ENCODE measurements at regions not wholly inside any gene's neighbourhood (a gene's known extent, or its start where the extent isn't known, plus 50 kb on each side); places are given as distances from the start of the nearest gene placed in this dataset.

- ATAC-seq = no peak
- DNase-seq (ENCODE audit: low spot score) = no peak
Measured at GRCh38 chr1:91152331-91152730, 130.5 kb upstream of the ZNF644 start.

DNA sequence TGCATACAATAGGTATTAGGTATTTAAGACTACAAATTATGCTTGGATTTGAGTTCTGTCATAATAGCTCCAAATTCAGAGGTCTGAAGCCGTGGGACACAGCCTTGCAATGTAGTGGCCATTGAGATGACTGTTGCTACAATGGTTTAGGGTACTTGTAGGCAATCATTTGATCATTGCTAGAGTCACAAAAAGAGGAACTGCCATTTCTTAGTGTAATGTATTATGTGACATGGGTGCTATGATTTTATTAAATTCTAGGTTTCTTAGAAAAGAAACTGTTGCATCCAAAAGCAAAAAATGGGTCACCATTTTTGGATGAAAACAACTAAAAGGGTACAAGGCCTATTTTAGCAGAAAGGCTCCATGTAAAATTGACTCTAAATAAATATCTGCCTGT lies 129.9 kb upstream of the ZNF644 start:
- DNase-seq (ENCODE audit: low spot score) = no peak
- ATAC-seq = no peak

DNA sequence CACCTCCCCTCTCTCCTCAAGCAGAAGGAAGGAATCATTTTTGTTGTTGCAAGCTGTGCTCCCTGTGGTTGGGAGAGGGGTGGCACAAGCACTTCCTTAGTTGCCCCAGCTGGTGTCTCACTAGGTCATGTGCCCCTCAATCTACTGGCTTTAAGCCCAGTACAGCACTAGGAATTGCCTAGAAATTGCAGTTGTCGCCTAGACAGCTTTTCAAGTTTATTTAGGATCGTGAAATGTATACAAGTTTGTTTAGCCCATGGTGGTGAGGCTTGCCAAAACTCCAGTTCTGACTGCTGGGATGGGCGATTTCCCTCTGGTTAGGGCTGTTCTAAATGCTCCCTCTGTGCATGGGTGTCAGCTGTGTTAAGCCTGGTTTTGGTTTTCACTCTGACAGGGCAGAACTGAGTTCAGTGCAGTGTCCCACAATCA lies 126.8 kb upstream of the ZNF644 start:
- DNase-seq (ENCODE audit: low spot score) (no peak), ATAC-seq (peak; percentile 43)

DNA sequence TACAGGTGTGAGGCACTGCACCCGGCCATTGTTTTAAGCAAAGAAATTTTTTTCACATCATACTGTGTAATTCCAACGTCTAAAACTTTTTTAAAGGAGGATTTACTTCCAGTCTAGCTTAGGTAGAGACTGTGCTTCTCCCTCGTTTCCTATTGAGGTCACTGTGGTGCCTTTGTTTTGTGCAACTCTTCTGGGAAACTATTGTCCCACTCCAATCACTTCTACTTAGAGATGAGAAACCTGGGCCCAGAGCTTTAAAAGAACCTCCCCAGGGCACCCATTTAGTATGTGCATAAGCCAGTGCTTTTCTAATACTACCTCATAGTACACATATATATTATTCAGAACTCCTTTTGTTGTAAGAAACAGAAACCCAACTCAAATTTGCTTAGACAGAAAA lies 120.0 kb upstream of the ZNF644 start:
- ATAC-seq (no peak), DNase-seq (ENCODE audit: low spot score) (no peak)

DNA sequence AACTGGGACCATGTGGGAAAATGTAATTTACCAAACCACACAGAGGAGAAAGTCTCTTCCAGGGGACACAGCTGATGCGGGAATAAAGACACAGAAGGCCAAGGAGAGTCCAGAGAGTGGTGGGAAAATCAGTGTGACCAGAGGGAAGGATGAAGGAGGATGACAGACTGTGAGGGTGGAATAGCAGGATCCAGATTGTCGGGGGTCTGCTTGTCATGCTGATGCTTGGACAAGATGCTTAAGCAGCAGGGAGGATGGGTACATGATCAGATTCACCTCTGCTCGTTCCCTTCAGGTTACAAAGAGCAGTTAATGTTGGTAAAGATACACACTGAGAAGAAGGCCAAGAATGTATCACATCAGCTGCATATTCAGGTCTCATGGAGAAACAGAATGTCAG lies 117.1 kb upstream of the ZNF644 start:
- ATAC-seq = no peak
- DNase-seq (ENCODE audit: low spot score) = no peak

- DNase-seq (ENCODE audit: low spot score) = no peak
- ATAC-seq = no peak
Measured at GRCh38 chr1:91137173-91137852, 115.5 kb upstream of the ZNF644 start.

DNA sequence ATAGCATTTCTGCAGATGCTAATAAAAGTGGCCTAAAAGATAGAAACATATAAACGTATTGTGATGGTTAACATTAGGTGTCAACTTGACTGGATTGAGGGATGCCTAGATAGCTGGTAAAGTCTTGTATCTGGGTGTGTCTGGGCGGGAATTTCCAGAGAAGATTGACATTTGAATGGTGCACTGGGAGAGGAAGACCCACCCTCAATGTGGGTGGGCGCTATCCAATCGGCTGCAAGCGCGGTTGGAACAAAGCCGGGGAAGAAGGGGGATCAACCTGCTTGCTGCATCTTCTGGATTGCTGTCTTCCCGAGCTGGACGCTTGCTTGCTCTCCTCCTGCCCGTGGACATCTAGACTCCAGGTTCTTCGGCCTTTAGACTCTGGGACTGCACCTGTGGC lies 114.0 kb upstream of the ZNF644 start:
- DNase-seq (ENCODE audit: low spot score) = no peak

DNA sequence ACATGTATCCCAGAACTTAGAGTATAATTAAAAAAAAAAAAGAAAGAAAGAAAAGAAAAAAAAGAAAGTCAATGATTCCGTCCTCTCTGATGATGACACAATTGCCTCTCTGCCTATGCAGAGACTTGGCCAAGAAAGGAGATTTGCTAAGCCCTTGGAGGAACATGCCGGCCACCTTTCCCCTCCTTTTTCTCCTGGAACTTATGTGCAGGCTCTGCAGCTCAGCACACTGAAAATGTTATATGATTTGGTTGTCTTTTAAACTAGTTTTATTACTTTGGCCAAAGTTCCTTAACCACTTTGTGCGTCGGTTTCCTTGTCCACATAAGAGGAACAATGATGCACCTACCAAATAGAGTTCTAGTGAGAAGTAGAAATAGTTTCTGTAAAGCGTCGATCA lies 111.4 kb upstream of the ZNF644 start:
- ATAC-seq (no peak), DNase-seq (ENCODE audit: low spot score) (no peak)

More for the DNA sequence above, 114.0 kb upstream of the ZNF644 start:
- ATAC-seq = no peak

DNA sequence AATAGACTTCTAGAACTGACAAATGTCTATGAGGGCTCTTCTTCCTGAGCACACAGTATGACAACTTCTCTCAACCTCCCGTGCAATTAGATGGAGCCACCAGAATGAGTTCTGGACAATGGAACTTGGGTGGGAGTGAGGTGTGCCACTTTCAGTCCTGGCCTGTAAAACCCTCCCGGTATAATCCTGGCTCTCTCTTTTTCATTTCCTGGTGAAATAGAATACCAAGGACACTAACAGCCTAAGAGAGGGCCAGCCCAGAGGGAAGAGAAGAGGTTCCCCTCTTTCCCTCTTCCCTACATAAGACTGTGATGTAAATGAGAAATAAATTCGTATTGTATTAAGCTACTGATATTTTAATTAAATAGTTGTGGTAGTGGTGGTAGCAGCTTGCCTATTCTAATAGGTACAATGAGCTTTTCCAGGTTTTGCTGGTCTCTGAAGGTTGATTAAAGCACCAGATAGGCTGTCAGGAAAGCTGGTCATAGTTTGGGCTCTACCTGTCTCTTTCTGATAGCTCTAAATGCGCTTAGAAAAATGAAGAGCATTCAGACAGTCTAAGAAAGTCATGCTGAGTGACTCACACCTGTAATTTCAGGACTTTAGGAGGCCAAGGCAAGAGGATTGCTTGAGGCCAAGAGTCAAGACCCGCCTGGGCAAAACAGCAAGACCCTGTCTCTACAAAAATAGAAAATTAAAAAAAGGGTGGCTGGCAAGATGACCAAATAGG lies 108.6 kb upstream of the ZNF644 start:
- DNase-seq (ENCODE audit: low spot score) (no peak), ATAC-seq (peak; percentile 15)

DNA sequence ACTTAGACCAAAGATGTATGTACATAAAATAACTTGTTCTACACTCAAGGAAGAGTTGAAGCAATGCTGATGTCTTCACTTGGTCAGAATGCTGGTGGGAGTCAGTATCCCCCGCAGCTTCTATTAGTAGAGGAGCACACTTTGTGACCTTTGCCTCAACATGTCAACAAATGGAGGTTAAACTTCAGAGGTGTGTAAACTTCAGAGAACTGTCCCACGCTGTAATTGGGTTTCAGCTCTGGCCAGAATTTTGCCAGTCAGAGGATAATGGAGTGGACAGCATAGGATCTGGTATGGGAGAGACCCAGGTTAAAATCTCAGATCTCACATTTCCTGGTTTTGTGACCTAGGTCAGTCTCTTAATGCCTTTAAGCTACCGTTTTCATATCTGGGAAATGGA lies 107.6 kb upstream of the ZNF644 start:
- ATAC-seq = peak; percentile 95
- peak; percentile 57 for DNase-seq (ENCODE audit: low spot score)

GRCh38 chr1:91129017-91129416 lies 107.2 kb upstream of the ZNF644 start:
- no peak for DNase-seq (ENCODE audit: low spot score)
- peak; percentile 76 for ATAC-seq

DNA sequence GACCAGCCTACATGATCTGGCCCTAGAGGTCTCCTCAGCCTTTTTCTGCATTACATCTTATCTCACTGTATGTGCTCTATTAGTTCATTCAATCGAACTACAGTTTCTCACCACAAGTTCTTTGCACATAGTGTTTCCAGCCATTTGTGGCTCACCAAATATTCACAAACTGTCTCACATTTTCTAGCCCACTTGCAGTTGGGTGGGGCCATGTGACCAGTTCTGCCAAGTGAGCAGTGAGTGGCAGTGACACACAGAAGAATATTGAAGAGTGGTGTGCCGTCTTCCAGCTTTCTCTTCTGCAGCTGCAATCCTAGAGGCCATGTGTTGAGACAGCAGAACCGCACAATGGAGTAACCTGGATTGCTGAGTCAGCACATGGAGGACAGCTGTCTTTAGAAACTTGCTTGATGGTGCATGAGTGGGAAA lies 103.2 kb upstream of the ZNF644 start:
- no peak for DNase-seq (ENCODE audit: low spot score)
- no peak for ATAC-seq

DNA sequence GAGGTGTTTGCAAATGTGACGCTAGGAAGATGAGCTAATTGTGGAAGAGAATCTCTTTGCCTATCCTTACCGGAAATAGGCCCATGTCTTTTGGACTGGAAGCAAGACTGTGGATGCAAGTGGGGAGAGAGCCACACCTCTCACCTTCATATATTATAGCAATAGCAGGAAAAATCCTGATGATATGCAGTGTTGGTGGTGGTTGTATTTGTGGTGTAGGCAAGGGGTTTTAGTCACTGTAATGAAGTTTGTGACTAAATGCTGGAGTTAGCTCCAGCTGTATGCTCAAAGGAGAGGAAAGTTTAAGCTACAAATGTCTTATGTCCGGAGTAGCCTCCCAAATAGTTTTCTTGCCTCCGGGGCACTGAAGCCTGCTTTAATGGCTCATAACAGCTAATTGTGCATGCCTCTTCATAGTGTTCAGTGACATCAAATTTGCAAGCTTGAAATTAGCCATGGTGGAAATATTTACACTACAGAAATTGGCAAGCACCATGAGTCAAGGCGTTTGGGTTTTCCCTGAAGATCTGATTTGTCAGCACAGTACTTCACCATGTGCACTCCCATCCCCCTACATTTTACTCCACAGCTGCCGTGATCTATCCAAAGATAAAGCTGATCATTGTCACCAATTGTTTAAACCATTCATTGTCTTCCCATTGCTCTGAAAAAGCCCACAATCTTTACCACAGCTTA lies 102.6 kb upstream of the ZNF644 start:
- DNase-seq (ENCODE audit: low spot score) (no peak), ATAC-seq (no peak)

- ATAC-seq = peak; percentile 19
- DNase-seq (ENCODE audit: low spot score) = no peak
Measured at GRCh38 chr1:91123773-91124172, 101.9 kb upstream of the ZNF644 start.

- DNase-seq (ENCODE audit: low spot score) (peak; percentile 66), ATAC-seq (peak; percentile 73)
Measured at GRCh38 chr1:91123319-91123718, 101.5 kb upstream of the ZNF644 start.

- no peak for DNase-seq (ENCODE audit: low spot score)
- ATAC-seq = peak; percentile 49
Measured at GRCh38 chr1:91122106-91122717, 100.4 kb upstream of the ZNF644 start.

GRCh38 chr1:91121366-91121765 lies 99.5 kb upstream of the ZNF644 start:
- ATAC-seq (peak; percentile 83), DNase-seq (ENCODE audit: low spot score) (peak; percentile 75)

DNA sequence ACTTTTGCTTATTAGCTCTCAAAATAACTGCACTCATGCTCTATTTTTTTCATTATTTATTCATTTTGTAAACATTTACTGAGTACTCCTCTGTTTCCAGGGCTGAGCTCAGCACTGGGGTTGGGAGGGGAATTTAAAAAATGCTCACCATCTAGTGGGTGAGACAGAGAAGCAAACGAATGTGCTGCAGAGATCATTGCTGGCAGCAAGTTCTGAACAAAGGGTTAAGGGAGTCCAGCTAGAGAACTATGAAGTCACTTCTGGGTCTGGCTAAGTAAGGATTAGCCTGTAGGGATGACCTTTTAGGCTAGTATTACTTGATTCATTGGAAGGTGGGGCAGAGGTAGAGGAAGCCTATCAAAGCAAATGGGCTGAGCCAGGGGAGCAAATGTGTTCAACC lies 99.1 kb upstream of the ZNF644 start:
- DNase-seq (ENCODE audit: low spot score) = no peak
- no peak for ATAC-seq

- no peak for ATAC-seq
- no peak for DNase-seq (ENCODE audit: low spot score)
Measured at GRCh38 chr1:91120421-91120820, 98.6 kb upstream of the ZNF644 start.

- ATAC-seq = no peak
- DNase-seq (ENCODE audit: low spot score) = no peak
Measured at GRCh38 chr1:91104712-91105111, 82.9 kb upstream of the ZNF644 start.

GRCh38 chr1:91101328-91101727 lies 79.5 kb upstream of the ZNF644 start:
- DNase-seq (ENCODE audit: low spot score) (no peak), ATAC-seq (no peak)

Measured in left lobe of liver (tissue), 2 donors.